Mesodermal cell (in vitro differentiated cells): ENCODE measurements at regions not wholly inside any gene's neighbourhood (a gene's known extent, or its start where the extent isn't known, plus 50 kb on each side); places are given as distances from the start of the nearest gene placed in this dataset.

Source experiments
- H3K27ac ChIP-seq: 2 replicates; pipeline ENCODE4 v1.7.0; 2013; ENCODE audit warnings: mild to moderate bottlenecking, low read depth, low read length, moderate library complexity; ENCODE audit not compliant: severe bottlenecking
- H3K36me3 ChIP-seq: 2 replicates; pipeline ENCODE4 v1.7.1; 2013; ENCODE audit warnings: mild to moderate bottlenecking, low read length, moderate library complexity; ENCODE audit not compliant: control insufficient read depth, insufficient read depth
- H3K4me1 ChIP-seq: one replicate; pipeline ENCODE4 v1.7.1; 2013; ENCODE audit warnings: mild to moderate bottlenecking, low read length; ENCODE audit not compliant: insufficient read depth, control insufficient read depth, poor library complexity, severe bottlenecking
- H3K4me3 ChIP-seq: 2 replicates; pipeline ENCODE4 v1.7.0; 2013; ENCODE audit warnings: low read length, control low read depth, mild to moderate bottlenecking; ENCODE audit not compliant: insufficient read depth, poor library complexity, severe bottlenecking; ENCODE audit errors: extremely low read depth
- H3K9me3 ChIP-seq: 2 replicates; pipeline ENCODE4 v1.7.1; 2013; ENCODE audit warnings: mild to moderate bottlenecking, low read length, moderate library complexity; ENCODE audit not compliant: control insufficient read depth
- WGBS, 2 experiments: methylation state at CpG; one replicate each; pipeline ENCODE4 v1.1.5; 2013; ENCODE audit warnings: missing lambda C conversion rate in 2 of 2; ENCODE audit not compliant: insufficient coverage in 2 of 2; 5-methylcytosine and 5-hydroxymethylcytosine counted together

DNA sequence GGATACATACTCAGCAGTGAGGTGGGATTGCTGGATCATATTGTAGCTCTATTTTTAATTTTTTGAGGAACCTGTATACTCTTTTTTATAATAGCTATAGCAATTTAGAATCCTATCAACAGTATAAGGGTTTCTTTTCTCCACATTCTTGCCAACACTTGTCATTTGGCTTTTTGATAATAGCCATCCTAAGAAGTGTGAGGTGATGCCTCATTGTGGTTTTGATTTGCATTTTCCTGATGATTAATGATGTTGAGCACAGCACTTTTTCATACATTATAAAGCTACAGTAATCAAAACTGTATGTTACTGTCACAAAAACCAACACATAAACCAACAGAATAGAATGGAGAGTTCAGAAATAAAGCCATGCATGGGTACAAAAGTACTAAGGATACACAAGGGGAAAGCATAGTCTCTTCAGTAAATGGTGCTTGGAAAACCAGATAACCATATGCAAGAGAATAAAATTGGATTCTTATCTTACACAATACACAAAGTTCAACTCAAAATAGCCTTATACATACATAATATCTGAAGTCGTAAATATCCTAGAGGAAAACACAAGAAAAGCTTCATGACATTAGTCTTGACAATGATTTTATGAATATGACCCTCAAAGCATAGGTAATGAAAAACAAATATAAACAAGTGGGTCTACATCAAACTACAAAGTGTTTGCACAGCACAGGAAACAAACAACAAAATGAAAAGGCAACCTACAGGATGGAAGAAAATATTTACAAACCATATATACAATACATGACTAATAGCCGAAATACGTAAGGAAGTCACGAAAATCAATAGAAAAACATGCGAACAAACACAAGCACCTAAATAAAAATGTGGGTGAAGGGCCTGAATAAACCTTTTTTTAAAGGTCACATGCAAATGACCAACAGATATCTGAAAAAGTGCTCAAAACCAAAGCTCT is 287.8 kb upstream of the DAB2 start:
- Histone ChIP-seq H3K9me3 (no peaks in the 10 kb centered on the region), H3K4me3 (no peak overlapping the region), H3K27ac (no peak overlapping the region), H3K36me3 (no peaks in the 10 kb centered on the region), H3K4me1 (peaks cover 8% of the 10 kb centered on the region)
- WGBS, 2 experiments: 82% methylated on average over 2 of the region's 5 CpGs; no CpG with 5 or more reads in 1 of the 2 experiments

DNA sequence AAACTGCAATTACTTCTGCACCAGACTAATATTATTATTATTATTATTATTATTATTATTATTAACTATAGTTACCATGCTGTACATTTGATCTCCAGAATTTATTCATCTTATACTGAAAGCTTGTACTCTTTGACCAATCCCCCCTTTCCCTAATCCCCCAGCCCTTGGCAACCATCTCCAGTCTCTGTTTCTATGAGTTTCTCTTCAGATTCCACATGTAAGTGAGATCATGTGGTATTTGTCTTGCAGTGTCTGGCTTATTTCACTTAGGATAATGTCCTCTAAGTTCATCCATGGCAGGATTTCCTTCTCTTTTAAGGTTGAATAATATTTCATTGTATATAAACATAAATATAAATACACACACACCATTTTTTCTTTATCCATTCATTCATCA is 287.0 kb upstream of the DAB2 start:
- Histone ChIP-seq H3K4me1 (peaks cover 8% of the 10 kb centered on the region), H3K4me3 (no peak overlapping the region), H3K9me3 (no peaks in the 10 kb centered on the region), H3K36me3 (no peaks in the 10 kb centered on the region), H3K27ac (no peak overlapping the region)

DNA sequence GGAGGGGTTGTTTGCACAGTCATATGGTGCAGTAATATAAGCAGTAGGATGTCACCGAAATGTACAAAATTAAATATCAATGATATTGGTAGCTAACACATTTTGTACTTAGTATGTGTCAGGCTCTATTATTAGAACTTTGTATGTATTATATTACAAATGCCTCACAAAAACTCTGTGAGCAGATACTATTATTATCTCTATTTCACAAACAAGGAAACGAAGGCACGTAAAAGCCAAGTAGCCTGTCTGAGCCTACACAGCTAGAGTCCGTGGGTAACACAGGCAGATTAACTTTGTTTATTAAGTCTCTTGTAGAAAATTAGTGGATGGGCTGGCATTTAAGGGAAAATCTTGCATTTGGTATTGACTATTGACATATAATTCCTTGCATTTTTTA is 284.3 kb upstream of the DAB2 start:
- Histone ChIP-seq H3K36me3 (no peaks in the 10 kb centered on the region), H3K9me3 (no peaks in the 10 kb centered on the region), H3K27ac (no peak overlapping the region), H3K4me1 (peaks cover 8% of the 10 kb centered on the region), H3K4me3 (no peak overlapping the region)
- 89 to 100% methylated on average over 1 of the region's 4 CpGs for WGBS, 2 experiments

DNA sequence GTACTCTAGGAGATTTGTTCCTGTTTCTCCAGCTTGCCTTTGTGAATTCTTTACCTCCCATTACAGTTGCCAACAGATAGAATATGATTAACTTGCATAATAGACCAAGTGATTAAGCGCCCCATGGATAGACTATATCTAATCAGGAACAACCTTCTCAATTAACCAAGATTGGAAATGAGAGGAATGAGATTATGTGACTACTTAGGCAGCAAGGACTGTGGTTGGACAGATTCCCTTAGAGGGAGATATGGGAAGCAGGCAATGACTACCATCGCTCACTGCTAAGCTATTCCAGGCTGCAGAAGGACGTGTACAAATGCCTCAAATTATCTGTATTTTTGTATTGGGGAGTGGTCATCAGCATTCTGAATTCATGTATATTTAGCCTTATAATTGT is 278.1 kb upstream of the DAB2 start:
- 100% methylated on average over 2 of the region's 3 CpGs; no CpG with 5 or more reads in 1 of the 2 experiments for WGBS, 2 experiments
- Histone ChIP-seq H3K4me1 (no peaks in the 10 kb centered on the region), H3K27ac (no peak overlapping the region), H3K4me3 (no peak overlapping the region), H3K9me3 (no peaks in the 10 kb centered on the region), H3K36me3 (no peaks in the 10 kb centered on the region)

DNA sequence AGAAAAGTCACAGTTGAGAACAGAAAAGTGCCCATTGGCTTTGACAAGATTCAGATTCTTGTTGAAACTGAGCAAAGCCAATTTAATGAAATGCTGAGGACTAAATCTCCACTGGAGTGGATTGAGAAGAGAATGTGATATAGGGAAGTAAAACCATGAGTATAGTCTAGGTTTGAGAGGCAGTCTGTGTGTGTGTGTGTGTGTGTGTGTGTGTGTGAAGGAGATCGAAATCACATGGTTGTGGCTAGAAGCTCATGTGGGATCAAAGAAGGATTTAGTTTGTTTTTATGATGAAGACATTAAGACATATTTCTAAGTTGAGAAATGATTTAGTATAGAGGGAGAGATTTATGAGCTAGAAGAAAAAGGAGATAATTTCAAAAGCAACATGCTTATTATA is 275.7 kb upstream of the DAB2 start:
- no peak overlapping the region for H3K27ac ChIP-seq
- WGBS, 2 experiments: 100% methylated on average over 1 of the region's 1 CpG; no CpG with 5 or more reads in 1 of the 2 experiments

DNA sequence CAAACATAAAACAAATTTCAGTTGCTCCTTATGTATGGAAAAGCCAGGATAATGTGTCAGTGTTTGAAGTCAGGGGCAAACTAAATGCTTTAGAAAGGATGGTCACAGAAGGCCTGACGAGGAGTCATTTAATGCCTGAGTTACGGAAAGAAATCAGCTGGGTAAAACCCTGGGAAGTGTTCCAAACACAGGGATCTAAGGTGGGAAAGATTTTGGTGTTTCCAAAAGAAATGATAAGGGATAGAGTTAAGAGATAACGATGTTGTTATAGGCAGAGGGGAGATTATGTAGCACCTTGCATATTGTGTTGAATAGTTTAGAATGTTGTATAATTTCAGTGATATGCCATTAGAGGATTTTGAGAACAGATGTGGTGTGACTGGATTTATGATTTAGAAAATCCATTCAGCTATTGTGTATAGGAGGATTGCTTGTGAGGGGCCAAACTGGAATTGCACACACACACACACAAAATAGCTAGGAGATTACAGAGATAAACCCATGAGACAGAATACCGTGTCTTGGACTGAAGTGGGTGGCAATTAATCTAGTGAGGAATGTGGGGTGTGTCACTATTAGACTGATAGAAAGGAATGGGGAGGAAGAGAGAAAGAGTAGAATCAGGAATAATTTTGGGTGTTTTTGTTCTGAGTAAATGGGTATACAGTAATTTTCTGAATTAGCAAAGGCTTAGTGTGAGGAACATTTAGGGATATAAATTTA is 274.2 kb upstream of the DAB2 start:
- H3K36me3 ChIP-seq: no peaks in the 10 kb centered on the region
- WGBS, 2 experiments: 83 to 100% methylated on average over 3 to 4 of the region's 4 CpGs
- H3K4me1 ChIP-seq: no peaks in the 10 kb centered on the region
- H3K4me3 ChIP-seq: no peak overlapping the region
- H3K9me3 ChIP-seq: no peaks in the 10 kb centered on the region
- H3K27ac ChIP-seq: no peak overlapping the region

More for the DNA sequence above, 275.7 kb upstream of the DAB2 start:
- H3K4me3 ChIP-seq: no peak overlapping the region
- H3K9me3 ChIP-seq: no peaks in the 10 kb centered on the region
- H3K36me3 ChIP-seq: no peaks in the 10 kb centered on the region
- H3K4me1 ChIP-seq: no peaks in the 10 kb centered on the region

DNA sequence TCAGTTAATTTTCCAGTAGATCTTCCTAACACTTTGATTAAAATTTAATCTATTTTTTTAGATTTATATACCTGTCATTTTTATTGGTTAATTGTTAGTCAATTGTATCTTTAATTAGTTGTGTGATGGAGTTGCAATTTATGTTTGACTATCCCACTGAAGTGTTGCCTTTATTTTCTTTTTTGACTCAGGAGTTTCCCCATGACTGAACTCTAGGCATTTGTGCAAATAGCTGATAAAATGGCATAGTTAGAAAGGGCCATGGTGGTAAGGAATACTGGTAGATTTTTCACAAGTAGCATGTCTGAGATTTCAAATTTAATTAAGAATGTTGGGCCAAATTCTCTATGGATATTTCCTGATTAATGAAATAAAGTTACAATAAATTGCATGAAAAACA is 273.1 kb upstream of the DAB2 start:
- no peaks in the 10 kb centered on the region for H3K4me1 ChIP-seq
- H3K27ac ChIP-seq: no peak overlapping the region
- H3K4me3 ChIP-seq: no peak overlapping the region
- no peaks in the 10 kb centered on the region for H3K36me3 ChIP-seq
- H3K9me3 ChIP-seq: no peaks in the 10 kb centered on the region

DNA sequence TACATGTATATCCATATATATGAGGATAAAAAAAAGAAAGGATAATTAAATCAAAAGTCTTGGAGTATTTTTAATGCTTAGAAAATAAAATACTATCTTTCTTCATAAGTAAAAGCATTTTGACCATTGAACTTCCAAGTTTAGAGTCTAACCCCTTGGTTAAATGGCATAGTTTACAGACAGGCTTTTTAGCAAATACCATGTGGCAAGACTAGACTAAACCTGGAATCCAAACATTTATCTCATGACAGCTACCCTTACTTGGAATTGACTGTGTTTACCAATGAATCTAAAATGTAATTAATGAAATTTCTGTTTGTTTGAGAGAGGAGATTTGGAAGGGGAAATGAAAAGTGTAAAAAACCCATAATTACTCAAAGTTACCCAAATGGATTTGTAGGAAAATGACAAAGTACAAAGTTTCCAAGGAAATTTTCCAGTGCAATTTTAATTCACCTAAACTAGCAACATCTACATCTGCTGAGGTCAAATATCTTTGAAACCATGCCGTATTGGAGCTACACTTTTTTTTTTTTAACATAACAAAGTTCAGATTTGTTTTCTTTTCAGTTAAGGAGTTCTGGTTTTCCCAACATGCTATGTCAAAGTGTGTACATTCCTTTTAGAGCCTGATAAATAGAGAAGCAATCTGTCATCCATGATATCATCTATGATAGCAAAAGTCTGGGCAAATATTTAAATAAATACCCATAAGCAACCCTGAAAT is 272.1 kb upstream of the DAB2 start:
- Histone ChIP-seq H3K36me3 (no peaks in the 10 kb centered on the region), H3K9me3 (no peaks in the 10 kb centered on the region), H3K4me3 (no peak overlapping the region), H3K27ac (no peak overlapping the region), H3K4me1 (no peaks in the 10 kb centered on the region)
- WGBS, 2 experiments: no CpG with 5 or more reads among the region's 1 CpG

DNA sequence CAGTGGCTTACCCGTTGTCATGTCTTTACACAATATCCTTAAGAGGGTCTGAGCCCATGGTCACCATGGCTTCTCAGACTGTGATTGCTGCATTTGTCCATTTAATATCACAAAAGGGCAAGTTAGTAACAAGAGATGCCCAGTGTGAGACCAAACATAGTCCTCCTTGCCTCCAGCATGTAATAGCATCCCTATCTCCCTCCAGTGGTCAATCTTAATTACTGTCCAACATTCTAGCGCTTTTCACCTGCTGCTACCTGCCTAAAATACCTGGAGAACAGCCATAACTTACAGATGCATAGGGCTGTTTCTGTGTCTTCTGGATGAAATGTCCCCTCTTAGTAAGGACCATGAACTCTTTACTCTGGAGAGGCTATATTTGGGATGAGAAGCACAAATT is 267.2 kb upstream of the DAB2 start:
- Histone ChIP-seq H3K4me3 (no peak overlapping the region), H3K9me3 (no peaks in the 10 kb centered on the region), H3K27ac (no peak overlapping the region), H3K4me1 (no peaks in the 10 kb centered on the region), H3K36me3 (no peaks in the 10 kb centered on the region)
- 77 to 100% methylated on average over 1 to 2 of the region's 2 CpGs for WGBS, 2 experiments

DNA sequence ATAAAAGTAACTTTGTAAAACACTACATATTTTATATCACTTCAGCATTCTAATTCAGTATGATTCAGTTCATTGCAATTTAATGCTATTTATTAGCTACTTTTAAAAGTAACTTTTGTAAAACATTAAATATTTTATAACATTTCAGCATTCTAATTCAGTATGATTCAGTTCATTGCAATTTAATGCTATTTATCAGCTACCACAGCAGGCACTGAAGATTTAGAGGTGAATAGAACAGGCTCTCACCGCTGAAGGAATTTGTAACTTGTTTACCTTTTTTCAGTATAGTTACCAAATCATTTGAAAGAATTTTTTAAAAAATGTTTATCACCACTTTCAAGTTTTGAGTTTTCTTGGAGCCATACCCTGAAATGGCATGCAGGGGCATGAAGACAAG is 266.4 kb upstream of the DAB2 start:
- Histone ChIP-seq H3K9me3 (no peaks in the 10 kb centered on the region), H3K36me3 (no peaks in the 10 kb centered on the region), H3K4me3 (no peak overlapping the region), H3K27ac (no peak overlapping the region), H3K4me1 (no peaks in the 10 kb centered on the region)
- no CpG with 5 or more reads among the region's 1 CpG for WGBS, 2 experiments
